H4 (cell line): ENCODE measurements at regions not wholly inside any gene's neighbourhood (a gene's known extent, or its start where the extent isn't known, plus 50 kb on each side); places are given as distances from the start of the nearest gene placed in this dataset.
"Not testable (repeated sequence)": the region's sequence is repeated elsewhere in the genome, so short reads cannot be mapped to it uniquely, and the experiment has no call there.

Experiments
- DNase-seq: peaks from one replicate; pipeline ENCODE4 v3.0.0-alpha.2; 2015; ENCODE audit warnings: low spot score

DNA sequence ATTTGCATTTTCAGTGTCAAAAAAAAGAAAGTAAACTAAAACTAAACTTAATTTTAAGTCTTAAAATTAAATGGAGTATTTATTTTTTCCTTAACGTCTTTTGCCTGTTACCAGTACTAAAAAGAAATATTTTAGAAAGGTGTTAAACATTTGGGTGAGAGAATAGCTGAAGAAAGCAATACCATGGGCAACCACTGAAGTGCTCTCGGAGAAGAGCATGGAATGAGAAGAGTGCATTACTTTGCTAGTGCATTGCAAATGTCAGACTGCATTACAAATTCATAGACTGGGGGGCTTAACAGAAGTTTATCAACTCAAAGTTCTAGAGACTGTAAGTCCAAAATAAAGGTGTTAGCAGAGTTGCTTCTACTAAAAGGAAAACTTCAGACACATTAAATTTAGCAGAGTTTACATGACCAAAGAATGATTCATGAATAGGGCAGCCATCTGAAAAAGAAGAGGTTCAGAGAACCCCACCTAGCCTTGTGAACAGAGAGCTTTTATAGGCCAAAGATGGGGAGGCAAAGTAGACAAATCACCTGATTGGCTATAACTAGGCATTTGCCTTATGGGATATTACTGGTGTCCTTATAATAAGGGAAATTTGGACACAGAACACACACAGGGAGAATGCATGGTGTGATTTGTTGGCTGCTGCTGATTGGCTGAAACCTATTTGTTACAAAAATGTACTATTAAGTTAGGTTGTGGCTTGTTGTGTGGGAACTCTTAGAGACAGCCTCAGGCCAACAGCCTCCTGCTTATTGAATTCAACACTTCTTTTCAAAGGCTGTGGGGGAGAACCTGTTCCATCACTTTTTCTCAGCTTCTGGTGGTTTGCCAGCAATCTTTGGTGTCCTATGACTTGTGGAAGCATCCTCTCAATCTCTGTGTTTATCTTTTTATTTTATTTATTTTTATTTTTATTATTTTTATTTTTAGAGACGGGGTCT, 106.7 kb upstream of the RREB1 start:
- no peak for DNase-seq

DNA sequence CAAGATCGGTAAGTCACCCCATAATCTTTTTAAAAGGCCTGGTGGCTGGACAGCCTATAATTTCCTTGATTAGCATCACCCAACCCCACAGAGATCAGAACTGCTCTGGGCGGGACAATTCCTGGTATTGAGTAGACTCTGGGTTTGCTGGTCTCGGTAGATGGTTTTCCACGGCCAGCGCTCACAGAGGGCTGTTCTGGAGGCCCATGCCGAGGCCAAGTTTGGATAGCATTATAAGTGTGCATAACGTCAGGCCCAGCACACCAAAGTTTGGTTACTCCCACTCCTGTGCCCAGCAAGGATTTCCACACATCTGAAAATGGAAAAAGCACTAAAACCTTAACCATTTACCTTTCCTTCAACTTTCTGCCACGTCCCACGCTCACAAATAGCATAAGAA, 104.7 kb upstream of the RREB1 start:
- DNase-seq = no peak

DNA sequence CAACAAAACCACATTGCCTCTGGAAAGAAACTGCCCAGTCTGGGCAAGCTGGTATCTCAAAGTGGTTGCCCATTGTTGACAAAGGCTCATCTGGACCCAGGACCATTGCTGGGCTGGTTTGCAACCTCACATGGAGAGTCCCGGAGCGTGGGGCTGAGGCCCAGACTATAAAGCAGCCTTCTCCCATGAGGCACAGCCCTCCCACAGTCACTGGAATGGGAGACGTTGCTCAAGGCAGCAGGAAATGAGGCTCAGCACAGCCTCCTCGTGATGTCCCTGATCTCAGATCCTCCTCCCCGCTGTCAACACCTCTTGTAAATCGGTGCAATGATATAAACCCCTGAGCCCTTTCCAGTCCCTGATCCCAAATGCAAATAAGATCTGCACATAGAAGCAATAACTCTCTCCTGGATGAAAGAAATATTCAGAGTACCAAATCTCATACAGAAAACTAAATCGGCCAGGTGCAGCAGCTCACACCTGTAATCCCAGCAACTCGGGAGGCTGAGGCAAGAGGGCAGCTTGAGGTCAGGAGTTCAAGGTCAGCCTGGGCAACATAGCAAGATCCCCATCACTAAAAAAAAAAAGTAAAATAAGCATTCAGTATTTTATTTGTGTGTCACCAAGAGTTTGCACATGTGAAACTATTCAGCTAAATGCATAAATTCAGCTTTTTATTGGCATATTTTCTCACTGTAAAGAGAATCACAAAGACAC, 103.0 kb upstream of the RREB1 start:
- no peak for DNase-seq

- DNase-seq = no peak
Observed at GRCh38 chr6:7006515-7007191, 101.1 kb upstream of the RREB1 start.

DNA sequence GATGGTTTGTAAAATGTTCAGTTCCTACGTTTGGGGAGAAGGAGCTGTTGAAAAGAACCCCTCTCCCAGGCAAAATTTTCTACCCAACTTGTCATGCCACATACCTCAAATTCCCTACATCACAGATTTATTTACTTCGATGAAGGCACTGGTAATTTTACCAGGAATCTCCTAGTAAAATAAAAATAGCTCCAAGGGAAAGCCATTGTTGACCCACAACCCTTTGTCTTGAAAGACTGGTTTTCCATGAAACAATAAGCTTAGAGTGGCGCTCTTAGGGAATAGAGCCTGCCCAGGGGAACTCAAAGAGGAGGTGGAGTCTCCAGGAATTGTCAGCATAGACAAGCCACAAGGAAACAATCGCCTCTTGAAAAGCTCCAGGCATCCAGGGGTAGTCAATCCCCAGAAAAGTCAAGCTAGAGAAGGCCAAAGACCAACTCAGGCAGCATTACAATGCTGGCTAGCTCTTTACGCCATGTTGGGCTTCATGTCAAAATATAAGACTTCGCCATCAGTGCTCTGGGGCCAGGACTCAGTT, 99.2 kb upstream of the RREB1 start:
- DNase-seq = no peak

- DNase-seq = no peak
Observed at GRCh38 chr6:7016226-7016625, 91.5 kb upstream of the RREB1 start.

GRCh38 chr6:7021301-7021700, 86.5 kb upstream of the RREB1 start:
- no peak for DNase-seq

GRCh38 chr6:7025861-7026260, 81.9 kb upstream of the RREB1 start:
- DNase-seq = no peak

DNA sequence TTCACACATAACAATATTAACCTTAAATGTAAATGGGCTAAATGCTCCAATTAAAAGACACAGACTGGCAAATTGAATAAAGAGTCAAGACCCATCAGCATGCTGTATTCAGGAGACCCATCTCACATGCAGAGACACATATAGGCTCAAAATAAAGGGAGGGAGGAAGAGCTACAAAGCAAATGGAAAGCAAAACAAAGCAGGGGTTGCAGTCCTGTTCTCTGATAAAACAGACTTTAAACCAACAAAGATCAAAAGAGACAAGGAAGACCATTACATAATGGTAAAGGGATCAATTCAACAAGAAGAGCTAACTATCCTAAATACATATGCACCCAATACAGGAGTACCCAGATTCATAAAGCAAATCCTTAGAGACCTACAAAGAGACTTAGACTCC, 78.8 kb upstream of the RREB1 start:
- not testable (repeated sequence) for DNase-seq

GRCh38 chr6:7030968-7031367, 76.8 kb upstream of the RREB1 start:
- not testable (repeated sequence) for DNase-seq

DNA sequence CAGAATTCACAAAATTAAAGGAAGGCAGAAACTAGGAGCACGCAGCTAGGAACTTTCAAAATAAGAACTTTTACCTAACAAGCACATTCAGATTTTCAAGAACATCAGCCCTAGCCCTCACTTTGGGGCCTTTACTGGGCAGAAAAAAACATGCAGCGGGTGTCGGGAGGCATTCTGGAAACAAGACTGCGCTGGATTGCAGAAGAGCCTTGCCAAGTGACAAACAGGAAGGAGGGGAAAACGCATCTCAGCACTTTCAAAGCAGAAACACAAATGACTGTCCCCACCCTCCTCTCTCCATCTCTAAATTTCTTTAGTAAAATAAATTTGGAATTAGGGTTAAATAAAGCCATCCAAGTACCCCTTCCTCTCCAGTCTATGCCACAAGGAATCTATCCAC, 74.6 kb upstream of the RREB1 start:
- DNase-seq = no peak

DNA sequence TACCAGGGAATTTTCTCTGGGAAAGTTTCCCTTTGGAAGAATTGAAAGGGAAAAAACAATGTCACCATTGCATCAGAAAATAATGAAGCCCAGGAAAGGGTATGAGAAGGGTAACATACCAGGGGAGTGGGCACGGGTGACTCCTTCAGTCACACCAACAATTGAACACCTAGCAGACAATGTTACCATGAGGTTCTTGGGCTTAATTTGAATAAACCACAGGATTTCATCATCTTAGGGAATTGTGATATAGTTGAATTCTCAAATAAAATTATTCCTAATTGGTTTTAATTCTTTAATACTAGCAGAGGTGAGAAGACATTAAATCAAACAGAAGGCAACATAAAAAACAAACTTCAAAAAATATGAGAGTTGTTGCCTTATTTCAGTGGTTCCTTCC, 73.7 kb upstream of the RREB1 start:
- DNase-seq = no peak

- no peak for DNase-seq
Observed at GRCh38 chr6:7035837-7036249, 71.9 kb upstream of the RREB1 start.

DNA sequence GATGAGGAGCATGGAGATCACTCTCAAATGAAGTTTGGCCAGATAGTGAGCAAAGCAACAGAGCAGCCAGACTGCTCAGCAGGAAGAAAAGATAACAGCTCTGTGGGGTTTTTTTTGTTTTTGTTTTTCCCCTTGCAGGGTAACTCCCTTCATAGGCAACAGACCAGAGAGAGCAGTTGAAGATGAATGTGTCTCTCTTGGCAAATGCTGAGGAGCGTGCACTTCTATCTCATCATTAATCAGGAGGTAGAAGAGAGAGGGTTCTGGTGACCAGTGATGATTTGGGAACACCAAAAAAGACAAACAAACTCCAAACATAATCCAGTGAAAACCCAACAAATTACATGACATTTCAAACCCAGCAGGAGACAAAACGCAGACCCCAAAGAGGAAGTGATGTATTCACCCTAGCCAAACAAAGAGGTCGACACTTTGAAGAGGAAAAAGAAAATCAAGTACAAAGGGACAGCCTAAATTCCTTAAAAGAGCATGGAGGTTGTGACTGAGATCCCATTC, 66.2 kb upstream of the RREB1 start:
- DNase-seq = no peak

DNA sequence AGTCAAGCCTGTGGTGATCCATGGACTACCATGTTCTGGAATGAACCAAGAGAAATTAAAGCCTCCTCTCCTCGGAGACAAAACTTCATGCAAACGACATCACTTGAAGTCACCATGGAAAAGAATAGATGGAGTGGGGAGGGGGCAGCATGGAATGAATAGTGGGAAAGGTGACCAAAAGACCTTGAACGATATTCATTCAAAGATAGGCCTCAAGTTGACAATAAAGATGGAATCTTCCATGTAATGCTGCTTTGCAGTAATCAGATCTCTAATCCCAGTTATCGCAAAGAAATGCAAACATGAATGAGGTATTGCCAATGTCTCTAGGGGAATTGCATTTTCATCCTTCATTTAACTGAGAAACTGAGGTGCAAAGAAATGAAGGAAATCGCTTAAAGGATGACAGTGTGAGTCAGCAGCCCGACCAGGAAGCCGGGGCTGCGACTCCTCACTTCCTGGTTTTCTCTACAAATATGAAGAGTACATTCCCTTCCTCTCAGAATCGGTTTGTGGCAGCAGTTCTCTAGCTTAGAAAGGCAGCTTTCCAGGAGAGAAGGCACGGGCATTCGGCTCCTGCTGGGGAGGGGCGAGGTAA, 65.6 kb upstream of the RREB1 start:
- no peak for DNase-seq

DNA sequence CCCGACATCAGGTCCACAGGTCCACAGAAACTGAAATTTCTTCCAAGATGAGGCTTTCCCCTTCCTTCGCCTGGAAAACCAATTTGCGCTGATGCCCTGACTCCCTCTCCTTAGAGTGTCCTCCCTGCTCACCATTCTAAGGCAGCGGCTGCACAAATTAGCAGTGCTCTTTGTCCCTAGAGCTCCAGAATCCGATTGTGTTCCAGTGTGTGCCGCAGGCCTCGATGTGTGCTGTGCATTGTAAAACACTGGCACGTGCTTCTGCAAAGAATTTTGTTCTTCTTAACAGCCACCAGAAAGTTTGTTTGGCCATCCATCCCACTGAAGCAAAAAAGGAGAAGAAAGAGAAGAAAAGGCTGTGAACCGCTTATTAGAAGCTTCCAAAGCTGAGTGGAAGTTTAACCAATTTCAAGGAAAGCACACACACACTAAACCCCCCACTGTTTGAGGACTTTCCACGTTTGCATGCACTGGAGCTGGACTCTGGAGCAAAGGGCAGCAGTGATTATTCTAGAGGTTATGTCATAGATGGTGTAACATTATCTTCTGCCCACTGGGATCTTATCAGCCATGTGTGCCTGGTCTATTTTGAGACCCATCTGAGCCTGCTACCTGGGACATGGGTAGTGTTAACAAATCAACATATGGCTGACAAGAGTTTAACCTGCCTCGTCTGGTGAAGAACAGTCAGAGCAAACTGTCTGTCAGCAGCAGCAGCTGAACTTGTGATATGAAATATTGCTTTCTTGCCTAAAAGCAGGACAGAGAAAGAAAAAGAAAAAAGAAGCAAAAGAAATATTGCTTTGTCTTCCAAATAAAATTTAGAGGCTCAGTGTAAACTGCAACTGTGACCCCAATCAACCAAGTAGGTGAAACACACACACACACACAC, 64.9 kb upstream of the RREB1 start:
- DNase-seq = no peak

DNA sequence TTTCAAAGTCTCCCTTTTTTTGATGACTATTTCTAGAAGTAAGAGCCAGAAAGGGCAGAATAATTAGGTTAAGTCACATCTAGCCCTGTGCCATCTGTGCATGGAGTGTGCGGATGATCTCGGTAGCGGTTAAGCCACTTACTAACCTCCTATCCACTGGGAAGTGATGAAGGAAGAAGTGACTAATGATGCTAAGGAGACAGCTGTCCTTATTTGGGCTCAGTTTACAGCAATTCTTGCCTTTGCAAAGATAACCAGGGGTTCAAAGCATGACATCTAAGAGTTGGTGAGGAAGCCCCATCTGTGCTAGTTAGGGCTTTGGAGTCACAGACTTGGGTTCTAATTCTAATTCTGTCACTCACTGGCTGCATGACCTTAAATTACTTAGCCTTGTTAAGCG, 62.4 kb upstream of the RREB1 start:
- no peak for DNase-seq

GRCh38 chr6:7045746-7046145, 62.0 kb upstream of the RREB1 start:
- DNase-seq = no peak

DNA sequence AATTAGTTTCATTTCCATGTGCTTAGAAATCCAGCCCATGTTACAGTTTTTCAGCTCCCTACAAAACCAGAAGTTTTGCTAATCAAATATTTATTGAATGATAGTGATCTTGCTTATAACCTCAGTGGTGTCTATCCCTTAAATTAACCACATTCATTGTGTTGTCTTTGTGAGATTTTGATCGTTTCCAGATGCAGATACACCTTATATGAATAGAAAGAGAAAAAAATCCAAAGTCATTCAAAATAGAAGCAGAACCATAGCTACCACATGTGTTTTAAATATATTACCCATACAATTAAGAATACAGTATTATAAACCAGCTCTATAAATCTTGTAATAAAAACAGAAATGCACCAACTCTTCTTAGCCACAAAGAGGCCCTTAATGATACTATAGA, 60.6 kb upstream of the RREB1 start:
- no peak for DNase-seq

GRCh38 chr6:7047966-7048365, 59.8 kb upstream of the RREB1 start:
- no peak for DNase-seq

GRCh38 chr6:7048894-7049293, 58.9 kb upstream of the RREB1 start:
- no peak for DNase-seq
